Stomach (tissue), 4 donors: ENCODE measurements at regions not wholly inside any gene's neighbourhood (a gene's known extent, or its start where the extent isn't known, plus 50 kb on each side); places are given as distances from the start of the nearest gene placed in this dataset.

Source experiments
- POLR2A ChIP-seq, 4 donors: fragments of 450-650 bp; IDR thresholded peaks; one replicate each; pipeline ENCODE4 v1.6.1; 2016; ENCODE audit warnings: antibody characterized with exemption in 4 of 4, control low read depth in 2 of 4, mild to moderate bottlenecking in 1 of 4, moderate library complexity in 1 of 4
- TF ChIP-seq, protein P1 (sequence below), 7 experiments: fragments of 450-650 bp in 4 of 7; fragments of 200-600 bp in 3 of 7; sonication (generic) in 3 of 7; IDR thresholded peaks; one replicate each; pipeline ENCODE4 v1.5.1; 2016 to 2019; ENCODE audit warnings: antibody characterized with exemption in 7 of 7, control low read depth in 2 of 7, mild to moderate bottlenecking in 1 of 7

DNA sequence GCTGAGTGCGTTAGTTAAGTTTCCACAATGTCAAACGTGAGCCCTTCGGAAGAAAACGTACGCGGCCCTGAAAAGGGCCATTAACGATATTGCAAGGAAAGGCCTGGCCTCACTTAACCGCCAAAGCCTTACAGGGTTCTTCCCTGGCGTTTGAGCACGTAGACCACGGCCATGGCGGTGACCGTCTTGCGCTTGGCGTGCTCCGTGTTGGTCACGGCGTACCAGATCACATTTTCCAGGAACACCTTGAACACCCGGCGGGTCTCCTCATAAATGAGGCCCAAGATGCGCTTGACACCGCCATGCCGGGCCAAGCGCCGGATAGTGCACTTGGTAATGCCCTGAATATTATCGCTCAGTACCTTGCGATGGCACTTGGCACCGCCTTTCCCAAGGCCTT lies 118.4 kb upstream of the BTN3A2 start:
- TF ChIP-seq, protein P1, sequence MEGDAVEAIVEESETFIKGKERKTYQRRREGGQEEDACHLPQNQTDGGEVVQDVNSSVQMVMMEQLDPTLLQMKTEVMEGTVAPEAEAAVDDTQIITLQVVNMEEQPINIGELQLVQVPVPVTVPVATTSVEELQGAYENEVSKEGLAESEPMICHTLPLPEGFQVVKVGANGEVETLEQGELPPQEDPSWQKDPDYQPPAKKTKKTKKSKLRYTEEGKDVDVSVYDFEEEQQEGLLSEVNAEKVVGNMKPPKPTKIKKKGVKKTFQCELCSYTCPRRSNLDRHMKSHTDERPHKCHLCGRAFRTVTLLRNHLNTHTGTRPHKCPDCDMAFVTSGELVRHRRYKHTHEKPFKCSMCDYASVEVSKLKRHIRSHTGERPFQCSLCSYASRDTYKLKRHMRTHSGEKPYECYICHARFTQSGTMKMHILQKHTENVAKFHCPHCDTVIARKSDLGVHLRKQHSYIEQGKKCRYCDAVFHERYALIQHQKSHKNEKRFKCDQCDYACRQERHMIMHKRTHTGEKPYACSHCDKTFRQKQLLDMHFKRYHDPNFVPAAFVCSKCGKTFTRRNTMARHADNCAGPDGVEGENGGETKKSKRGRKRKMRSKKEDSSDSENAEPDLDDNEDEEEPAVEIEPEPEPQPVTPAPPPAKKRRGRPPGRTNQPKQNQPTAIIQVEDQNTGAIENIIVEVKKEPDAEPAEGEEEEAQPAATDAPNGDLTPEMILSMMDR (IDR thresholded peaks at IDR 0.05): no peak
- no peak for TF ChIP-seq POLR2A (IDR thresholded peaks at IDR 0.05)
